LNCaP clone FGC (cell line): ENCODE measurements at regions not wholly inside any gene's neighbourhood (a gene's known extent, or its start where the extent isn't known, plus 50 kb on each side); places are given as distances from the start of the nearest gene placed in this dataset.

ENCODE experiments used
- DNase-seq: peaks from one replicate; pipeline ENCODE4 v3.0.0-alpha.2; 2011; ENCODE audit warnings: low read depth
- H3K4me3 ChIP-seq: 2 replicates; pipeline ENCODE4 v1.5.1; 2011; ENCODE audit warnings: mild to moderate bottlenecking, low read depth, low read length, control low read depth
- CTCF ChIP-seq: IDR thresholded peaks from 2 replicates; pipeline ENCODE4 v1.5.1; 2012; ENCODE audit warnings: mild to moderate bottlenecking; ENCODE audit not compliant: control insufficient read depth, insufficient read depth; ENCODE audit errors: extremely low read depth

DNA sequence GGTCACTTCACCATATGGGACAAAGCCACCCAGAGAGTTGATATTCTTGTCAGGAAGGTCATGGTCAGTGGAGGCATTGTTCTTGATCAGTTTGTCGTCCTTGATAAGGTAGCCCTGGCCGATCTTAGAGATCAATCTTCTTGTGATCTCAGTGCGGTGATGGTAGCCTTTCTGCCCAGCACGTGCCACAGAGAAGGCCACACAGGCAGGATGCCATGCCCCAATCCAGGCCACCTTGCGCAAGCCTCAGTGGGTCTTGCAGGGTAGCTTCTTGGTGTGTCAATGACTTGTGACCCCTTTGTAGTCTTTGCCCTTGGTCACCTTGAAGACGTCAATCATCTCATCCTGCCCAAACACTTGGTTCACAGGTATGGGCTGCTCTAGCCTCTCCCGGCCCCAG lies 143.9 kb upstream of the ASB18 start:
- no peak overlapping the region for H3K4me3 ChIP-seq
- no peak for DNase-seq
- TF ChIP-seq CTCF, result no peak

GRCh38 chr2:236408786-236409185 lies 144.6 kb upstream of the ASB18 start:
- H3K4me3 ChIP-seq, result no peak overlapping the region
- no peak for DNase-seq
- TF ChIP-seq CTCF, result no peak

- no peak for TF ChIP-seq CTCF
- H3K4me3 ChIP-seq, result no peak overlapping the region
- no peak for DNase-seq
These were observed 151.7 kb upstream of the ASB18 start for GRCh38 chr2:236415684-236416444.

DNA sequence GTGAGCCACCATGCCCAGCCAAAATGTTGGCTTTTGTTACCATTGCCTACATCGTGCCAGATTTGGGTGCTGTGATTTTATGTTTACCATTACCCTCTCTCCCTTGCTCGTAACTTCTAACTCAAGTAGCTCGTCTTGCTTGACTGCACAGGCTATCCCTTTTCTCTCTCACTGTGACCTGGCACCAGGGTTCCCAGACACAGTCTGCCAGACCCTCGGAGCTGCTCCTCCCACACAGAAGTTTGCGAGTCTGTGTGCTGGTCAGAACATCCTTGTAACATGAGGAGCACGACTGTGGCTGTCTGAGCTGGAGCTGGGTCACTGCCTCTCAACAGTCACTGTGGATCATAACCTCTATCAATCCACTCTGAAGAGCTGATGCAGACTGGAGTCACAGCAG lies 152.5 kb upstream of the ACKR3 start:
- no peak for TF ChIP-seq CTCF
- H3K4me3 ChIP-seq, result no peak overlapping the region
- DNase-seq, result peak; percentile 36

DNA sequence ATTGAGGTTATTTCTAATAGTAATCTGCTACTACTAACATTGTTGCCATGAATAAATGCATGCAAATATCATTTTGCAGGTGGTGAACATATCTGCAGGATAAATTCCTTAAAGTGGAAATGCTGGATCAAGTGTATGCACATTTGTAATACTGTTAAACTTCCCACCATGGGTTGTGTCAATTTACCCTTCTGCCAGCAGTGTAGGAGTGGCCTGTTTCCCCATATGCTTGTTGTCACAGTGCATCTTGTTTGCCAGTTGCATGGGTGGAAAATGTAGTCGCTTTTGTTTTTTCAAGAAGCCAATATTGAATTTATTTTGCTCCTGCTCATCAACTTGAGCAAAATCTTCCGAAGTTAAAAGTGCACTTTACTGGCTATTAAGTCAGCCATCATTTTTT lies 139.0 kb upstream of the ACKR3 start:
- no peak overlapping the region for H3K4me3 ChIP-seq
- no peak for TF ChIP-seq CTCF
- DNase-seq, result no peak

GRCh38 chr2:236434593-236434992 lies 135.0 kb upstream of the ACKR3 start:
- no peak for DNase-seq
- H3K4me3 ChIP-seq, result no peak overlapping the region
- TF ChIP-seq CTCF, result no peak
